SK-N-SH (cell line): ENCODE measurements at regions not wholly inside any gene's neighbourhood (a gene's known extent, or its start where the extent isn't known, plus 50 kb on each side); places are given as distances from the start of the nearest gene placed in this dataset.
"Not testable (repeated sequence)": the region's sequence is repeated elsewhere in the genome, so short reads cannot be mapped to it uniquely, and the experiment has no call there.

Experiments used
- CTCF ChIA-PET: fragments of 300-600, 350-600 bp; formaldehyde crosslinking; extraction: SDS; loops from one replicate; lab custom pipeline; 2021; lab: Yijun Ruan, JAX
- POLR2A ChIA-PET: fragments of 350-600 bp; sonication (Branson Sonifier 250); formaldehyde crosslinking; extraction: SDS; loops from one replicate; lab custom pipeline; 2020; ENCODE audit warnings: antibody characterized with exemption, inconsistent platforms; lab: Yijun Ruan, JAX
- DNase-seq: peaks from one replicate; pipeline ENCODE4 v3.0.0; 2012
- H2AFZ ChIP-seq: fragments of 200-600 bp; sonication (generic); 2 replicates; pipeline ENCODE4 v1.8.1; 2016; ENCODE audit warnings: antibody characterized with exemption, mild to moderate bottlenecking, low read depth
- H3F3A ChIP-seq: fragments of 200-600 bp; sonication (generic); replicated peaks from 2 replicates; pipeline ENCODE3; 2016; ENCODE audit warnings: antibody characterized with exemption, mild to moderate bottlenecking; ENCODE audit not compliant: insufficient read depth
- H3K27ac ChIP-seq, 2 experiments: fragments of 200-500 bp in 1 of 2; fragments of 200-600 bp in 1 of 2; sonication (Bioruptor generic) in 1 of 2; sonication (generic), shearing (Covaris generic) in 1 of 2; 2 replicates each; pipeline versions ENCODE4 v1.5.1 to v1.6.1; 2014 to 2016; ENCODE audit warnings: low read depth in 2 of 2, inconsistent platforms in 1 of 2, low read length in 1 of 2, mild to moderate bottlenecking in 1 of 2, mixed read lengths in 1 of 2
- H3K27me3 ChIP-seq: fragments of 200-600 bp; sonication (generic), shearing (Covaris generic); 2 replicates; pipeline ENCODE4 v1.6.1; 2016; ENCODE audit warnings: mixed run types; ENCODE audit not compliant: insufficient read depth
- H3K36me3 ChIP-seq, 2 experiments: fragments of 200-500 bp in 1 of 2; fragments of 200-600 bp in 1 of 2; sonication (Bioruptor generic) in 1 of 2; sonication (generic) in 1 of 2; replicated peaks in 1 of 2; 2 replicates each; pipeline versions ENCODE3 to v1.5.1; 2014 to 2016; ENCODE audit warnings: low read length in 1 of 2, mild to moderate bottlenecking in 1 of 2; ENCODE audit not compliant: insufficient read depth in 2 of 2, control insufficient read depth in 1 of 2
- H3K4me1 ChIP-seq, 2 experiments: fragments of 200-500 bp in 1 of 2; fragments of 200-600 bp in 1 of 2; sonication (Bioruptor generic) in 1 of 2; sonication (generic), shearing (Covaris generic) in 1 of 2; 2 replicates each; pipeline versions ENCODE4 v1.5.1 to v1.6.1; 2014 to 2016; ENCODE audit warnings: low read depth in 1 of 2, low read length in 1 of 2, mixed run types in 1 of 2; ENCODE audit not compliant: insufficient read depth in 2 of 2, control insufficient read depth in 1 of 2
- H3K4me2 ChIP-seq: fragments of 200-600 bp; sonication (generic), shearing (Covaris generic); 2 replicates; pipeline ENCODE4 v1.6.1; 2017; ENCODE audit warnings: mixed run types
- H3K4me3 ChIP-seq, 2 experiments: fragments of 200-500 bp in 1 of 2; fragments of 200-600 bp in 1 of 2; sonication (Bioruptor generic) in 1 of 2; sonication (generic), shearing (Covaris generic) in 1 of 2; 2 replicates each; pipeline versions ENCODE4 v1.5.1 to v1.8.1; 2014 to 2016; ENCODE audit warnings: low read depth in 2 of 2, inconsistent platforms in 1 of 2, low read length in 1 of 2, mild to moderate bottlenecking in 1 of 2, mixed read lengths in 1 of 2, moderate library complexity in 1 of 2
- H3K79me2 ChIP-seq: fragments of 200-600 bp; sonication (generic); 2 replicates; pipeline ENCODE4 v1.8.1; 2017; ENCODE audit warnings: mild to moderate bottlenecking; ENCODE audit not compliant: insufficient read depth
- H3K9ac ChIP-seq: fragments of 200-600 bp; sonication (generic); 2 replicates; pipeline ENCODE4 v1.6.1; 2017; ENCODE audit warnings: mixed run types
- H3K9me2 ChIP-seq: fragments of 200-600 bp; sonication (generic); 2 replicates; pipeline ENCODE4 v1.6.1; 2017; ENCODE audit warnings: mixed run types
- H3K9me3 ChIP-seq: fragments of 200-600 bp; sonication (generic); 2 replicates; pipeline ENCODE4 v1.6.1; 2017; ENCODE audit warnings: mixed run types, mild to moderate bottlenecking, moderate library complexity
- H4K20me1 ChIP-seq: fragments of 200-600 bp; sonication (generic); 2 replicates; pipeline ENCODE4 v1.6.1; 2017; ENCODE audit warnings: mild to moderate bottlenecking, mixed run types; ENCODE audit not compliant: insufficient read depth
- EP300 ChIP-seq, 2 experiments: IDR thresholded peaks; 2 replicates each; pipeline versions ENCODE4 v1.4.0 to v1.6.1; 2012; ENCODE audit warnings: borderline replicate concordance in 1 of 2, low read depth in 1 of 2, low read length in 1 of 2
- GATA2 ChIP-seq: sonication (generic); formaldehyde crosslinking; IDR thresholded peaks from 2 replicates; pipeline ENCODE4 v1.5.0; 2020; ENCODE audit warnings: mild to moderate bottlenecking, missing genetic modification reagents
- IRF3 ChIP-seq: fragments of 150-350 bp; IDR thresholded peaks from 2 replicates; pipeline ENCODE4 v1.6.1; 2016; ENCODE audit warnings: mild to moderate bottlenecking, low read depth, low read length
- SIN3A ChIP-seq: IDR thresholded peaks from 2 replicates; pipeline ENCODE4 v1.6.1; 2012; ENCODE audit warnings: low read depth, mild to moderate bottlenecking, low read length, moderate library complexity, borderline replicate concordance
- TCF12 ChIP-seq: IDR thresholded peaks from 2 replicates; pipeline ENCODE4 v1.4.0; 2012
- WGBS: methylation state at CpG from one replicate; pipeline ENCODE4 v1.1.6; 2017; ENCODE audit warnings: low lambda C conversion rate; 5-methylcytosine and 5-hydroxymethylcytosine counted together

GRCh38 chr4:45215976-45216542 is 489.7 kb upstream of the GNPDA2 start:
- H3K4me3 ChIP-seq, result no peak overlapping the region
- no peak overlapping the region for H2AFZ ChIP-seq
- H3K36me3 ChIP-seq, result no peaks in the 10 kb centered on the region
- H3K9me3 ChIP-seq, result no peaks in the 10 kb centered on the region
- no peaks in the 10 kb centered on the region for H3K27me3 ChIP-seq
- peak; percentile 12 for DNase-seq
- H3K9me2 ChIP-seq, result no peaks in the 10 kb centered on the region
- H3K27ac ChIP-seq, result no peak overlapping the region
- CTCF ChIA-PET, result no interaction called here
- no peaks in the 10 kb centered on the region for H4K20me1 ChIP-seq
- no peak overlapping the region for H3K9ac ChIP-seq
- no peak for TF ChIP-seq SIN3A
- peak; percentile 11; the same call in 1 of the 2 replicates for TF ChIP-seq TCF12
- TF ChIP-seq IRF3, result no peak
- peak in 1 of 2 experiments; percentile 64; a peak in 1 of 4 replicates for TF ChIP-seq EP300 (IDR thresholded peaks at IDR 0.05; ENCODE audit: borderline replicate concordance in 1 of 2, low read depth in 1 of 2, low read length in 1 of 2)
- peak; percentile 43; the same call in 1 of the 2 replicates for TF ChIP-seq GATA2
- H3K79me2 ChIP-seq, result no peaks in the 10 kb centered on the region
- H3K4me1 ChIP-seq, result no peaks in the 10 kb centered on the region
- H3K4me2 ChIP-seq, result no peak overlapping the region
- POLR2A ChIA-PET, result no interaction called here
- no peaks in the 10 kb centered on the region for H3F3A ChIP-seq

- H3K79me2 ChIP-seq, H3K36me3 ChIP-seq, H3K9ac ChIP-seq, H3K9me2 ChIP-seq, H3K4me3 ChIP-seq, H4K20me1 ChIP-seq, H3K4me2 ChIP-seq, H3K27ac ChIP-seq, H3F3A ChIP-seq, H3K4me1 ChIP-seq, H2AFZ ChIP-seq, H3K9me3 ChIP-seq, POLR2A ChIA-PET, DNase-seq, CTCF ChIA-PET, H3K27me3 ChIP-seq: not testable (repeated sequence)
- 51% methylated on average over 8 of the region's 21 CpGs for whole genome bisulfite sequencing
Observed at GRCh38 chr4:45208476-45208875, 482.1 kb upstream of the GNPDA2 start.

GRCh38 chr4:45207864-45208331 is 481.5 kb upstream of the GNPDA2 start:
- no CpG with 5 or more reads among the region's 27 CpGs for WGBS

GRCh38 chr4:45207241-45207863 is 481.0 kb upstream of the GNPDA2 start:
- H3K36me3 ChIP-seq, H3K4me1 ChIP-seq, H3K9ac ChIP-seq, H3K27me3 ChIP-seq, POLR2A ChIA-PET, H3K79me2 ChIP-seq, H3F3A ChIP-seq, DNase-seq, H4K20me1 ChIP-seq, H2AFZ ChIP-seq, H3K27ac ChIP-seq, H3K9me2 ChIP-seq, H3K9me3 ChIP-seq, CTCF ChIA-PET, H3K4me2 ChIP-seq, H3K4me3 ChIP-seq: not testable (repeated sequence)
- WGBS, result 81% methylated on average over 14 of the region's 30 CpGs

More at GRCh38 chr4:45207864-45208331, 481.5 kb upstream of the GNPDA2 start:
- H3K79me2 ChIP-seq, H2AFZ ChIP-seq, H3K4me3 ChIP-seq, H3K9me3 ChIP-seq, CTCF ChIA-PET, H3K4me2 ChIP-seq, H3F3A ChIP-seq, H4K20me1 ChIP-seq, H3K27me3 ChIP-seq, H3K36me3 ChIP-seq, POLR2A ChIA-PET, H3K9ac ChIP-seq, H3K9me2 ChIP-seq, DNase-seq, H3K27ac ChIP-seq, H3K4me1 ChIP-seq: not testable (repeated sequence)
